WTC11 (cell line): ENCODE measurements at regions not wholly inside any gene's neighbourhood (a gene's known extent, or its start where the extent isn't known, plus 50 kb on each side); places are given as distances from the start of the nearest gene placed in this dataset.

Experiments
- ATAC-seq: fragments of 200-7000 bp; cut with Tn5 transposase; 2 replicates; pipeline ENCODE4 v1.10.0; 2021; ENCODE audit warnings: mild to moderate bottlenecking, moderate library complexity
- CTCF ChIA-PET: fragments of 300-600 bp; sonication (Branson Sonifier 250); formaldehyde crosslinking; loops from one replicate; lab custom pipeline; 2021; ENCODE audit warnings: antibody characterized with exemption; lab: Charles Lee
- POLR2A ChIA-PET: fragments of 350-600 bp; sonication (Branson Sonifier 250); formaldehyde crosslinking; loops from one replicate; lab custom pipeline; 2021; ENCODE audit warnings: antibody characterized with exemption; lab: Charles Lee
- DNase-seq: peaks from one replicate; pipeline ENCODE4 v3.0.0; 2021; ENCODE audit warnings: low spot score
- H3K27ac Mint-ChIP-seq: 2 replicates; pipeline ENCODE4 v1.8.0; 2021; ENCODE audit warnings: mixed read lengths
- H3K27me3 Mint-ChIP-seq: 2 replicates; pipeline ENCODE4 v1.8.0; 2021; ENCODE audit warnings: low read depth, mild to moderate bottlenecking, moderate library complexity, mixed read lengths
- H3K36me3 Mint-ChIP-seq: 2 replicates; pipeline ENCODE4 v1.8.0; 2021; ENCODE audit warnings: mixed read lengths
- H3K4me1 Mint-ChIP-seq: 2 replicates; pipeline ENCODE4 v1.8.0; 2022; ENCODE audit warnings: mixed read lengths
- H3K4me3 Mint-ChIP-seq: 2 replicates; pipeline ENCODE4 v1.8.0; 2021; ENCODE audit warnings: mild to moderate bottlenecking, moderate library complexity, mixed read lengths
- H3K9me3 Mint-ChIP-seq: 2 replicates; pipeline ENCODE4 v1.8.0; 2021; ENCODE audit warnings: mixed read lengths
- ATF1 ChIP-seq: sonication (generic); formaldehyde crosslinking; IDR thresholded peaks from 2 replicates; pipeline ENCODE4 v1.8.1; 2023; ENCODE audit warnings: mild to moderate bottlenecking, moderate library complexity, missing genetic modification reagents
- CBFB ChIP-seq: sonication (generic); formaldehyde crosslinking; IDR thresholded peaks from 2 replicates; pipeline ENCODE4 v1.8.1; 2022; ENCODE audit warnings: mild to moderate bottlenecking, low read depth, missing genetic modification reagents
- CREM ChIP-seq: sonication (generic); formaldehyde crosslinking; IDR thresholded peaks from 2 replicates; pipeline ENCODE4 v1.8.1; 2022; ENCODE audit warnings: mild to moderate bottlenecking, missing genetic modification reagents, moderate library complexity
- FOXK1 ChIP-seq: sonication (generic); formaldehyde crosslinking; IDR thresholded peaks from 2 replicates; pipeline ENCODE4 v1.8.0; 2022; ENCODE audit warnings: mild to moderate bottlenecking, moderate library complexity, missing genetic modification reagents
- GABPB1 ChIP-seq: sonication (generic); formaldehyde crosslinking; IDR thresholded peaks from 2 replicates; pipeline ENCODE4 v1.8.1; 2023; ENCODE audit warnings: mild to moderate bottlenecking, missing genetic modification reagents
- GRHL2 ChIP-seq: fragments of 250-450 bp; sonication (Bioruptor Pico); IDR thresholded peaks from 2 replicates; pipeline ENCODE4 v1.8.0; 2022; ENCODE audit warnings: mild to moderate bottlenecking, moderate library complexity; ENCODE audit not compliant: insufficient replicate concordance, severe bottlenecking
- IRF2 ChIP-seq: sonication (generic); formaldehyde crosslinking; IDR thresholded peaks from 2 replicates; pipeline ENCODE4 v1.8.0; 2022; ENCODE audit warnings: low read depth, missing genetic modification reagents, borderline replicate concordance
- KAT7 ChIP-seq: sonication (generic); formaldehyde crosslinking; IDR thresholded peaks from 2 replicates; pipeline ENCODE4 v1.8.1; 2023; ENCODE audit warnings: missing genetic modification reagents, mild to moderate bottlenecking, borderline replicate concordance
- MYBL2 ChIP-seq: sonication (generic); formaldehyde crosslinking; IDR thresholded peaks from 2 replicates; pipeline ENCODE4 v1.8.1; 2023; ENCODE audit warnings: mild to moderate bottlenecking, moderate library complexity, missing genetic modification reagents
- NFATC4 ChIP-seq: fragments of 250-450 bp; sonication (Bioruptor Pico); IDR thresholded peaks from 2 replicates; pipeline ENCODE4 v1.9.0; 2021; ENCODE audit warnings: mild to moderate bottlenecking
- NFYB ChIP-seq: sonication (generic); formaldehyde crosslinking; conservative IDR thresholded peaks from 2 replicates; pipeline ENCODE4 v1.8.0; 2022; ENCODE audit warnings: low read depth, missing genetic modification reagents
- OVOL2 ChIP-seq: fragments of 250-450 bp; sonication (Bioruptor Pico); IDR thresholded peaks from 2 replicates; pipeline ENCODE4 v1.9.0; 2021; ENCODE audit warnings: mild to moderate bottlenecking, borderline replicate concordance
- RORB ChIP-seq: fragments of 250-450 bp; sonication (Bioruptor Pico); IDR thresholded peaks from 2 replicates; pipeline ENCODE4 v1.9.0; 2021; ENCODE audit warnings: mild to moderate bottlenecking
- SOX15 ChIP-seq: fragments of 250-450 bp; sonication (Bioruptor Pico); IDR thresholded peaks from 2 replicates; pipeline ENCODE4 v1.9.0; 2021; ENCODE audit warnings: mild to moderate bottlenecking
- ZBTB21 ChIP-seq: sonication (generic); formaldehyde crosslinking; IDR thresholded peaks from 2 replicates; pipeline ENCODE4 v1.8.1; 2023; ENCODE audit warnings: mild to moderate bottlenecking, missing genetic modification reagents, borderline replicate concordance
- ZNF263 ChIP-seq: sonication (generic); formaldehyde crosslinking; IDR thresholded peaks from 2 replicates; pipeline ENCODE4 v1.8.1; 2022; ENCODE audit warnings: low read depth, mild to moderate bottlenecking, moderate library complexity, missing genetic modification reagents
- ZNF317 ChIP-seq: sonication (generic); formaldehyde crosslinking; IDR thresholded peaks from 2 replicates; pipeline ENCODE4 v1.8.1; 2023; ENCODE audit warnings: low read depth, mild to moderate bottlenecking, moderate library complexity, missing genetic modification reagents, borderline replicate concordance
- ZNF671 ChIP-seq: fragments of 250-450 bp; sonication (Bioruptor Pico); IDR thresholded peaks from 2 replicates; pipeline ENCODE4 v1.8.0; 2021; ENCODE audit warnings: mild to moderate bottlenecking
- TF ChIP-seq, protein P1 (sequence below): fragments of 250-450 bp; sonication (Bioruptor Pico); IDR thresholded peaks from 2 replicates; pipeline ENCODE4 v1.9.0; 2021; ENCODE audit warnings: mild to moderate bottlenecking
- TF ChIP-seq, protein P2 (sequence below): sonication (generic); formaldehyde crosslinking; conservative IDR thresholded peaks from 2 replicates; pipeline ENCODE4 v1.8.1; 2023; ENCODE audit warnings: mild to moderate bottlenecking, low read depth, missing genetic modification reagents, moderate library complexity
- TF ChIP-seq, protein P3 (sequence below): fragments of 250-450 bp; sonication (Bioruptor Pico); conservative IDR thresholded peaks from 2 replicates; pipeline ENCODE4 v1.9.0; 2021; ENCODE audit warnings: mild to moderate bottlenecking
- TF ChIP-seq, protein P4 (sequence below): sonication (generic); formaldehyde crosslinking; IDR thresholded peaks from 2 replicates; pipeline ENCODE4 v1.8.1; 2022; ENCODE audit warnings: low read depth, mild to moderate bottlenecking, moderate library complexity, missing genetic modification reagents, borderline replicate concordance
- TF ChIP-seq, protein P5 (sequence below): fragments of 250-450 bp; sonication (Bioruptor Pico); IDR thresholded peaks from 2 replicates; pipeline ENCODE4 v2.1.2; 2022; ENCODE audit warnings: mild to moderate bottlenecking, moderate library complexity
- TF ChIP-seq, protein P6 (sequence below): fragments of 200-600 bp; IDR thresholded peaks from 2 replicates; pipeline ENCODE4 v1.8.0; 2022; ENCODE audit warnings: antibody characterized with exemption

DNA sequence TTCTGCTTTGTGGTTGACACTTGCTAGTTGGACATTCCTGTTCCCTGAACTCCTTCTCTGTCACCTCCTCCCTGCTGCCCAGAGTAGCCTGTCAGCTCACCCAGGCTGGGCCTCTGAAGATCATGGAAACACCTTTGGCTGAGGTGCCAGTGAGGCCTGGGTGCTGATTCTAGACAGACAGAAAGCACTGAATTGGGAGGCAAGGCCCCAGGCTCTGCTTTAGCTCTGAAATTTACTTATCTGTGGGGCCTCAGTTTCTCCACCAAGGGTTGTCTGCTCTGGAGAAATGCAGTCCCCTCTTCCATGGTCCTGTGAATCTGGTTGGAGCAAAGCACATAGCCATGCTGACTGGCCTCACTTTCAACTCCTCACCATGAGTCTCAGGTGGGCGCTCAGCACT is 104.6 kb upstream of the SIX3 start:
- no peak for DNase-seq
- no peak for ATAC-seq
- ChIA-PET POLR2A (no interaction called here), CTCF (no interaction called here)
- Mint-ChIP-seq H3K4me3 (no peak overlapping the region), H3K36me3 (no peaks in the 10 kb centered on the region; the same call in 1 of the 2 replicates), H3K9me3 (peaks cover 14% of the 10 kb centered on the region), H3K4me1 (no peaks in the 10 kb centered on the region), H3K27ac (no peak overlapping the region)
- no peak for TF ChIP-seq RORB (CRISPR knock-in tag)
- TF ChIP-seq FOXK1 = no peak
- TF ChIP-seq ATF1 (CRISPR knock-in tag) = no peak
- TF ChIP-seq CREM (CRISPR knock-in tag) = no peak
- TF ChIP-seq, protein P1, sequence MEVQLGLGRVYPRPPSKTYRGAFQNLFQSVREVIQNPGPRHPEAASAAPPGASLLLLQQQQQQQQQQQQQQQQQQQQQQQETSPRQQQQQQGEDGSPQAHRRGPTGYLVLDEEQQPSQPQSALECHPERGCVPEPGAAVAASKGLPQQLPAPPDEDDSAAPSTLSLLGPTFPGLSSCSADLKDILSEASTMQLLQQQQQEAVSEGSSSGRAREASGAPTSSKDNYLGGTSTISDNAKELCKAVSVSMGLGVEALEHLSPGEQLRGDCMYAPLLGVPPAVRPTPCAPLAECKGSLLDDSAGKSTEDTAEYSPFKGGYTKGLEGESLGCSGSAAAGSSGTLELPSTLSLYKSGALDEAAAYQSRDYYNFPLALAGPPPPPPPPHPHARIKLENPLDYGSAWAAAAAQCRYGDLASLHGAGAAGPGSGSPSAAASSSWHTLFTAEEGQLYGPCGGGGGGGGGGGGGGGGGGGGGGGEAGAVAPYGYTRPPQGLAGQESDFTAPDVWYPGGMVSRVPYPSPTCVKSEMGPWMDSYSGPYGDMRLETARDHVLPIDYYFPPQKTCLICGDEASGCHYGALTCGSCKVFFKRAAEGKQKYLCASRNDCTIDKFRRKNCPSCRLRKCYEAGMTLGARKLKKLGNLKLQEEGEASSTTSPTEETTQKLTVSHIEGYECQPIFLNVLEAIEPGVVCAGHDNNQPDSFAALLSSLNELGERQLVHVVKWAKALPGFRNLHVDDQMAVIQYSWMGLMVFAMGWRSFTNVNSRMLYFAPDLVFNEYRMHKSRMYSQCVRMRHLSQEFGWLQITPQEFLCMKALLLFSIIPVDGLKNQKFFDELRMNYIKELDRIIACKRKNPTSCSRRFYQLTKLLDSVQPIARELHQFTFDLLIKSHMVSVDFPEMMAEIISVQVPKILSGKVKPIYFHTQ (CRISPR knock-in tag) = no peak
- no peak for TF ChIP-seq ZBTB21
- no peak for TF ChIP-seq NFYB
- TF ChIP-seq IRF2 (CRISPR knock-in tag) = no peak
- no peak for TF ChIP-seq GABPB1 (CRISPR knock-in tag)
- TF ChIP-seq, protein P2, sequence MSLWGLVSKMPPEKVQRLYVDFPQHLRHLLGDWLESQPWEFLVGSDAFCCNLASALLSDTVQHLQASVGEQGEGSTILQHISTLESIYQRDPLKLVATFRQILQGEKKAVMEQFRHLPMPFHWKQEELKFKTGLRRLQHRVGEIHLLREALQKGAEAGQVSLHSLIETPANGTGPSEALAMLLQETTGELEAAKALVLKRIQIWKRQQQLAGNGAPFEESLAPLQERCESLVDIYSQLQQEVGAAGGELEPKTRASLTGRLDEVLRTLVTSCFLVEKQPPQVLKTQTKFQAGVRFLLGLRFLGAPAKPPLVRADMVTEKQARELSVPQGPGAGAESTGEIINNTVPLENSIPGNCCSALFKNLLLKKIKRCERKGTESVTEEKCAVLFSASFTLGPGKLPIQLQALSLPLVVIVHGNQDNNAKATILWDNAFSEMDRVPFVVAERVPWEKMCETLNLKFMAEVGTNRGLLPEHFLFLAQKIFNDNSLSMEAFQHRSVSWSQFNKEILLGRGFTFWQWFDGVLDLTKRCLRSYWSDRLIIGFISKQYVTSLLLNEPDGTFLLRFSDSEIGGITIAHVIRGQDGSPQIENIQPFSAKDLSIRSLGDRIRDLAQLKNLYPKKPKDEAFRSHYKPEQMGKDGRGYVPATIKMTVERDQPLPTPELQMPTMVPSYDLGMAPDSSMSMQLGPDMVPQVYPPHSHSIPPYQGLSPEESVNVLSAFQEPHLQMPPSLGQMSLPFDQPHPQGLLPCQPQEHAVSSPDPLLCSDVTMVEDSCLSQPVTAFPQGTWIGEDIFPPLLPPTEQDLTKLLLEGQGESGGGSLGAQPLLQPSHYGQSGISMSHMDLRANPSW = no peak
- TF ChIP-seq, protein P3, sequence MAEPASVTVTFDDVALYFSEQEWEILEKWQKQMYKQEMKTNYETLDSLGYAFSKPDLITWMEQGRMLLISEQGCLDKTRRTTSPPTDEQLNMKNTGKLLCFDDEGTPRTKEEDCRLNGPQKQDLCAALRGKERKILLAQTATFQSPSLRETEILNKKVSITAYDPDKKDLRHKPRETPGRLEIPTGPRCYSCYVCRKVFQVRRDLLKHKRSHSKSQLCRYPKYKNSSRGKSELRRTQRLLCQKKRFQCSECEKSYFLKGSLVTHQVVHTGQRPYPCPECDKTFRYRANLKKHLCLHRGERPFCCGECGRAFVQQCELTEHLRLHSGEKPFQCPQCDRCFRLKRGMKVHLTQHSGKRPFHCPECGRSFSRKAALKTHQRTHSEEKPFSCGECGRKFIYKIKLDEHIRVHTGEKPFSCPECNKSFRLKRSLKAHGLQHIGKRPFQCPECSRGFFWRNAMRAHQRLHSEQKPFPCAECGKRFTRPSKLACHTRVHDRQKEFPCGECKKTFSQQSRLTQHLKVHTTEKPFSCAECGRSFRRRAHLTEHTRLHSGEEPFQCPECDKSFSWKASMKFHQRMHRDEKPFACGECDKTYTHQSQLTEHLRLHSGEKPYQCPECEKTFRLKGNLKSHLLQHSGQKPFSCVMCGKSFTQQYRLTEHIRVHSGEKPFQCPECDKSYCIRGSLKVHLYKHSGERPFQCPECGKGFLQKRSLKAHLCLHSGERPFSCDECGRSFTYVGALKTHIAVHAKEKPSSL (CRISPR knock-in tag) = no peak
- TF ChIP-seq CBFB (CRISPR knock-in tag) = no peak
- TF ChIP-seq, protein P4, sequence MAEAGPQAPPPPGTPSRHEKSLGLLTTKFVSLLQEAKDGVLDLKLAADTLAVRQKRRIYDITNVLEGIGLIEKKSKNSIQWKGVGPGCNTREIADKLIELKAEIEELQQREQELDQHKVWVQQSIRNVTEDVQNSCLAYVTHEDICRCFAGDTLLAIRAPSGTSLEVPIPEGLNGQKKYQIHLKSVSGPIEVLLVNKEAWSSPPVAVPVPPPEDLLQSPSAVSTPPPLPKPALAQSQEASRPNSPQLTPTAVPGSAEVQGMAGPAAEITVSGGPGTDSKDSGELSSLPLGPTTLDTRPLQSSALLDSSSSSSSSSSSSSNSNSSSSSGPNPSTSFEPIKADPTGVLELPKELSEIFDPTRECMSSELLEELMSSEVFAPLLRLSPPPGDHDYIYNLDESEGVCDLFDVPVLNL (CRISPR knock-in tag) = no peak
- TF ChIP-seq, all 79 proteins: peak for 0
- no peaks in the 10 kb centered on the region; the same call in 1 of the 2 replicates for H3K27me3 Mint-ChIP-seq

DNA sequence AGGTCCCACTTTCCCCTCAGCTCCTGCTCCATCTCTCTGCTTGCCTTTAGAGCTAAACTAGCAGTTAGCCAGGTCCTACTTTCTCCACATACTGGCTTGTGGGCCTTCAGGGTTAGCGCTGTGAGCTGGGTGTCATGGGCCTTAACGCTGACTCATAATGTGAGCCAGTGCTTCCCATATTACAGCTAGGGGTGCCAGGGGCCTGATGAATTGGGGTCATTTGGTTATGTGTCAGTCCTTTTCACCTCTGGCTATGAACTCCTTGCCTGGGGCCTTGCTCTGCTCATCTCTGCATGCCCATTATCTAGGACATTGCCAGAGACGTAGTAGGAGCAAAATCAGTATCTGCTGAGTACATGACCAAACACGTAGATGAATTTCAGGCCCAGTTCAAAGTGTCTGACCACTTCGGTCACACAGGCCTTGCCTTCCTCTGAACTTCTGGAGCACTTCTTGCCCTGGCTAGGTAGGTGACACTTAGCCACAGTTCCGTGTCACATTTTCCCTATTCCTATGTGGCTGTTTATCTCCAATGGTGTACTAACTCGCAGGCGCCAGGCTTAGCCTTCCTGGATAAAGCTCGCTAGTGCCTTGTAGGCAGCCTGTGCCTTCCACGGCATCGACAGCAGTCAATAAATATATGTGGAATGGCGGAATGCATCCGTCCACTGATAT is 103.2 kb upstream of the SIX3 start:
- Mint-ChIP-seq H3K4me3 (no peak overlapping the region), H3K4me1 (no peaks in the 10 kb centered on the region), H3K27ac (no peak overlapping the region), H3K9me3 (peaks cover 13% of the 10 kb centered on the region), H3K27me3 (no peaks in the 10 kb centered on the region; the same call in 1 of the 2 replicates), H3K36me3 (no peaks in the 10 kb centered on the region; the same call in 1 of the 2 replicates)
- TF ChIP-seq ZNF671 (CRISPR knock-in tag) (no peak), SOX15 (CRISPR knock-in tag) (no peak), GRHL2 (CRISPR knock-in tag) (no peak), OVOL2 (CRISPR knock-in tag) (no peak), MYBL2 (CRISPR knock-in tag) (no peak), NFATC4 (CRISPR knock-in tag) (no peak), CREM (CRISPR knock-in tag) (no peak), ZNF263 (no peak), ZNF317 (CRISPR knock-in tag) (no peak), KAT7 (CRISPR knock-in tag) (no peak), ATF1 (CRISPR knock-in tag) (no peak)
- TF ChIP-seq, protein P5, sequence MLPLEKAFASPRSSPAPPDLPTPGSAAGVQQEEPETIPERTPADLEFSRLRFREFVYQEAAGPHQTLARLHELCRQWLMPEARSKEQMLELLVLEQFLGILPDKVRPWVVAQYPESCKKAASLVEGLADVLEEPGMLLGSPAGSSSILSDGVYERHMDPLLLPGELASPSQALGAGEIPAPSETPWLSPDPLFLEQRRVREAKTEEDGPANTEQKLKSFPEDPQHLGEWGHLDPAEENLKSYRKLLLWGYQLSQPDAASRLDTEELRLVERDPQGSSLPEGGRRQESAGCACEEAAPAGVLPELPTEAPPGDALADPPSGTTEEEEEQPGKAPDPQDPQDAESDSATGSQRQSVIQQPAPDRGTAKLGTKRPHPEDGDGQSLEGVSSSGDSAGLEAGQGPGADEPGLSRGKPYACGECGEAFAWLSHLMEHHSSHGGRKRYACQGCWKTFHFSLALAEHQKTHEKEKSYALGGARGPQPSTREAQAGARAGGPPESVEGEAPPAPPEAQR = no peak
- TF ChIP-seq, protein P6, sequence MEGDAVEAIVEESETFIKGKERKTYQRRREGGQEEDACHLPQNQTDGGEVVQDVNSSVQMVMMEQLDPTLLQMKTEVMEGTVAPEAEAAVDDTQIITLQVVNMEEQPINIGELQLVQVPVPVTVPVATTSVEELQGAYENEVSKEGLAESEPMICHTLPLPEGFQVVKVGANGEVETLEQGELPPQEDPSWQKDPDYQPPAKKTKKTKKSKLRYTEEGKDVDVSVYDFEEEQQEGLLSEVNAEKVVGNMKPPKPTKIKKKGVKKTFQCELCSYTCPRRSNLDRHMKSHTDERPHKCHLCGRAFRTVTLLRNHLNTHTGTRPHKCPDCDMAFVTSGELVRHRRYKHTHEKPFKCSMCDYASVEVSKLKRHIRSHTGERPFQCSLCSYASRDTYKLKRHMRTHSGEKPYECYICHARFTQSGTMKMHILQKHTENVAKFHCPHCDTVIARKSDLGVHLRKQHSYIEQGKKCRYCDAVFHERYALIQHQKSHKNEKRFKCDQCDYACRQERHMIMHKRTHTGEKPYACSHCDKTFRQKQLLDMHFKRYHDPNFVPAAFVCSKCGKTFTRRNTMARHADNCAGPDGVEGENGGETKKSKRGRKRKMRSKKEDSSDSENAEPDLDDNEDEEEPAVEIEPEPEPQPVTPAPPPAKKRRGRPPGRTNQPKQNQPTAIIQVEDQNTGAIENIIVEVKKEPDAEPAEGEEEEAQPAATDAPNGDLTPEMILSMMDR = no peak
- ChIA-PET CTCF (interaction anchor here (0.5 kb wide), 1 partner anchor 15 kb away, joined by 3 read pairs; no protein-coding TSS in a partner anchor), POLR2A (interaction anchor here (0.6 kb wide), 1 partner anchor 349 kb away, joined by 4 read pairs; no protein-coding TSS in a partner anchor)
- ATAC-seq (no peak), DNase-seq (no peak)
